Cerebellar nuclear complex (tissue), 1 donor: ENCODE measurements at regions not wholly inside any gene's neighbourhood (a gene's known extent, or its start where the extent isn't known, plus 50 kb on each side); places are given as distances from the start of the nearest gene placed in this dataset.
A peak's percentile ranks its signal among the peaks of the same experiment; 100 is the strongest.

Experiments used
- DNase-seq, 2 experiments: peaks; one replicate each; lab custom pipeline; 2025; lab: John Stamatoyannopoulos, UW

GRCh38 chr9:118931941-118932340, 437.3 kb downstream of the BRINP1 start:
- no peak for DNase-seq

- DNase-seq = no peak
Observed at GRCh38 chr9:118938581-118938980, 430.7 kb downstream of the BRINP1 start.

GRCh38 chr9:118940473-118940872, 428.8 kb downstream of the BRINP1 start:
- no peak for DNase-seq

GRCh38 chr9:118946669-118947068, 422.6 kb downstream of the BRINP1 start:
- no peak for DNase-seq

GRCh38 chr9:118954857-118955256, 414.4 kb downstream of the BRINP1 start:
- no peak for DNase-seq

- DNase-seq = no peak
Observed at GRCh38 chr9:118957585-118957984, 411.6 kb downstream of the BRINP1 start.

- DNase-seq = no peak
Observed at GRCh38 chr9:118959366-118959765, 409.9 kb downstream of the BRINP1 start.

GRCh38 chr9:118961857-118962256, 407.4 kb downstream of the BRINP1 start:
- DNase-seq = no peak

- DNase-seq = no peak
Observed at GRCh38 chr9:118962426-118962825, 406.8 kb downstream of the BRINP1 start.

GRCh38 chr9:118963674-118964073, 405.6 kb downstream of the BRINP1 start:
- no peak for DNase-seq

GRCh38 chr9:118967901-118968300, 401.3 kb downstream of the BRINP1 start:
- DNase-seq = no peak

- no peak for DNase-seq
Observed at GRCh38 chr9:118975736-118976135, 393.5 kb downstream of the BRINP1 start.

GRCh38 chr9:118976160-118976559, 393.1 kb downstream of the BRINP1 start:
- no peak for DNase-seq

- no peak for DNase-seq
Observed at GRCh38 chr9:118984607-118985006, 384.6 kb downstream of the BRINP1 start.

GRCh38 chr9:118985851-118986250, 383.4 kb downstream of the BRINP1 start:
- DNase-seq = no peak

GRCh38 chr9:118987167-118987566, 382.1 kb downstream of the BRINP1 start:
- no peak for DNase-seq

GRCh38 chr9:118990949-118991348, 378.3 kb downstream of the BRINP1 start:
- DNase-seq = no peak

GRCh38 chr9:118991366-118992285, 377.6 kb downstream of the BRINP1 start:
- DNase-seq = no peak

GRCh38 chr9:118992813-118993794, 376.1 kb downstream of the BRINP1 start:
- DNase-seq = no peak

GRCh38 chr9:118993965-118994364, 375.3 kb downstream of the BRINP1 start:
- no peak for DNase-seq

- DNase-seq = no peak
Observed at GRCh38 chr9:119002491-119002890, 366.7 kb downstream of the BRINP1 start.

GRCh38 chr9:119003201-119003611, 366.0 kb downstream of the BRINP1 start:
- peak in 1 of 2 experiments; percentile 50 for DNase-seq
